D721Med (cell line): ENCODE measurements at regions not wholly inside any gene's neighbourhood (a gene's known extent, or its start where the extent isn't known, plus 50 kb on each side); places are given as distances from the start of the nearest gene placed in this dataset.

ENCODE experiments used
- DNase-seq: peaks from one replicate; pipeline ENCODE4 v3.0.0; 2011; ENCODE audit warnings: low spot score; ENCODE audit not compliant: insufficient read length
- FAIRE-seq: peaks from 2 replicates; lab custom pipeline; 2011; peaks lifted over from hg19 to GRCh38; lab: Jason Lieb, UNC
- TF ChIP-seq, protein P1 (sequence below): IDR thresholded peaks from 2 replicates; pipeline ENCODE4 v1.5.1; 2012; ENCODE audit warnings: mild to moderate bottlenecking, control low read depth; ENCODE audit not compliant: insufficient read depth; ENCODE audit errors: missing control alignments

DNA sequence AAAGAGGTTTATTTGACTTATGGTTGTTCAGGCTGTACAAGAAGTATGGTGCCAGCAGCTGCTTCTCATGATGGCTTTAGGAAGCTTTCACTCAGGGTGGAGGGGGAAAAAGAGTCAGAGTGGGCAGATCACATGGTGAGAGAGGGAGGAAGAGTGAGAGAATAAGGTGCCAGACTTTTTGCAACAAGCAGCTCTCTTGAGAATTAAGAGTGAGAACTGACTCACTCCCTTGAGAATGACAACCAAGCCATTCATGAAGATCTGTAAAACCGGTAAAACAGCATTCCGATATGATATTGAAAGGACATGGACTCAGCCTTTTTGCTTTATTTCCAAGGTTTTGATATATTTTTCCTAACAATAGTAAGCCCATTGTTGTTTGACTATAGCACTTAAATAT lies 501.2 kb downstream of the GALC start:
- TF ChIP-seq, protein P1, sequence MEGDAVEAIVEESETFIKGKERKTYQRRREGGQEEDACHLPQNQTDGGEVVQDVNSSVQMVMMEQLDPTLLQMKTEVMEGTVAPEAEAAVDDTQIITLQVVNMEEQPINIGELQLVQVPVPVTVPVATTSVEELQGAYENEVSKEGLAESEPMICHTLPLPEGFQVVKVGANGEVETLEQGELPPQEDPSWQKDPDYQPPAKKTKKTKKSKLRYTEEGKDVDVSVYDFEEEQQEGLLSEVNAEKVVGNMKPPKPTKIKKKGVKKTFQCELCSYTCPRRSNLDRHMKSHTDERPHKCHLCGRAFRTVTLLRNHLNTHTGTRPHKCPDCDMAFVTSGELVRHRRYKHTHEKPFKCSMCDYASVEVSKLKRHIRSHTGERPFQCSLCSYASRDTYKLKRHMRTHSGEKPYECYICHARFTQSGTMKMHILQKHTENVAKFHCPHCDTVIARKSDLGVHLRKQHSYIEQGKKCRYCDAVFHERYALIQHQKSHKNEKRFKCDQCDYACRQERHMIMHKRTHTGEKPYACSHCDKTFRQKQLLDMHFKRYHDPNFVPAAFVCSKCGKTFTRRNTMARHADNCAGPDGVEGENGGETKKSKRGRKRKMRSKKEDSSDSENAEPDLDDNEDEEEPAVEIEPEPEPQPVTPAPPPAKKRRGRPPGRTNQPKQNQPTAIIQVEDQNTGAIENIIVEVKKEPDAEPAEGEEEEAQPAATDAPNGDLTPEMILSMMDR: no peak
- no peak for FAIRE-seq
- no peak for DNase-seq

DNA sequence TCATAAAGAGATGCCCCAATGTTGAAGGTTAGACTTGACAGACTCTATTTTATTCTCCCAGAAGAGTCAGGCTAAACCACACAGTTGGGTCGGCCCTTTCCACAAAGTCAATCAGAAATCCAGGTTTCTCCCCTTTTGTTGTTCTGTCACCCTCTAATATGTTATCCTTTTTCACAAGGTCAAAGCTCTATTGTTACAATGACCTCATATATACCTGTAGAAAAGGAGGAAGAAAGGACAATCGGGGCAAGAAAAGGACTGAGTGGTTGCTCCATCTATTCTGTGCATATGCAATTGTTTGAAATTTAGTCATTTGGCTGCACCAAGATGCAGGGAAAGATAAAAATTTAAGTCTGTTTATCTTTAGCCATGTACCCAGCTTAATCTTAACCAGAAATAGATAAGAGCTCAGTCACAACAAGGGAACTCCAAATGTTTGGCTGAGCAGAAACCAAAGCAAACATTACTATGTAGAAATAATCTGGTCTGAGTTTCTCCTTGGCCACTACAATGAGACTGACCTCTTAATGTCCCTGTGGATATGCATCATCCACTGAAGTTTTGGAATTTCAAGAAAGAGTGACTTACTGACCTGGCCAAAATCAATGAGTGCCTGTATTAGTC lies 503.7 kb downstream of the GALC start:
- DNase-seq: no peak
- TF ChIP-seq, protein P1: no peak
- FAIRE-seq: no peak

DNA sequence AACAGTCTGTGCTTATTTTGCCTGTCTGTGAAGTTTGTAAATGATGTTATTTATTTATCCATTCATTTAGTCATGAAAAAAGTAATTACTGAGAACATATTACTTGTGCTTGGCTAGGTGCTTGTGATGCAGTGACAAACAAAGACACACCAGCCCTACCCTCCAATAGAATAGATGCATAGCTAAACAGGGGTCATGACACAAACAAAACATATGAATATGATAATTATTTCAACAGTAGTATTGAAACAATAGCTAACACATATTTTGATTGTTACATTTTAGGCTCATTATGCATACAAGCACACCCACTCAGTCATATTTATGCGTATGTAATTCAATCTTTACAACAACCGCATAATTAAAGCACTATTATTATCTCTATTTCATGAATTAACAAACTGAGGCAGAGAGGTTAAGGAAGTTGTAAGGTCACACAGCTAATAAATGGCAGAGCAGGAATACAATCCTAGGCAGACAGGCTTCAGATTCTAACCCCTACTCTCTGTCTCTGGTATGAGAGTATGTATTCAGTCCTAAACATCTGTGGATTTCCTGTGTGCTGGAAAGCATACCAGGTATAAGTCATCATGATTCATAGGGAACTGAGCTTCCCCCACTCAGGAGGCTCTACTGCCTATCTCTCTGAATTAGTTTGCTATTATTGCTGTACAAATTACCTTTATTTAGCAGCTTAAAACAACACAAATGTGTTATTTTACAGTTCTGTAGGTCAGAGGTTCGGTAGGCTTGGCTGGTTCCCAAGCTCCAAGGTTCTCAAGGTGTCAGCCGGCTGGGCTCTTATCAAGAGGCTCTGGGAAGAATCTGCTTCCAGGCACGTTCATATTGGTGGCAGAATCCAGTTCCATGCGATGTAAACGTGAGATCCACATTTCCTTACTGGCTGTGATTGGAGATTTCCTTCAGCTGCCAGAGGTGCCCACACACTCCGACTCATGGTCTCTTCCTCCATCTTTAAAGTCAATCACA lies 509.4 kb downstream of the GALC start:
- no peak for DNase-seq
- FAIRE-seq: no peak
- TF ChIP-seq, protein P1: no peak

DNA sequence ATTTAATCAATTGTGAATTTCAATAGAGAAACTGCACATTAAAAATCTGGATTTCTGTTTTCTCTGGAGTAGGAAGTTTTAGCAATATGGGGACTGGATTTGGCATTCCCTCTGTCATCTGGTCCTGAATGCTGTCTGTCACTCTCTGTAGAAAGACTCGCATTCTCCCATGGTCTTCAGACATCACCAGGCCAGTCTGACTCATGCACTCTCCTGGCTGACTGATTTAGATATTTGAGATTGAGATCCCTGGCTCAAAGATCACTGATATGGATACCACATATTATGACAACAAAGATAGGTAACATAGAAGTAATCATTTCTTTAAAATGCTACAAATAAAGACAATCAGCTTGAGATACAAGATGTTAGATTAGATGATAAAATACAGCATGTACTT lies 524.5 kb downstream of the GALC start:
- FAIRE-seq (peak; percentile 44), DNase-seq (no peak)
- TF ChIP-seq, protein P1: no peak

DNA sequence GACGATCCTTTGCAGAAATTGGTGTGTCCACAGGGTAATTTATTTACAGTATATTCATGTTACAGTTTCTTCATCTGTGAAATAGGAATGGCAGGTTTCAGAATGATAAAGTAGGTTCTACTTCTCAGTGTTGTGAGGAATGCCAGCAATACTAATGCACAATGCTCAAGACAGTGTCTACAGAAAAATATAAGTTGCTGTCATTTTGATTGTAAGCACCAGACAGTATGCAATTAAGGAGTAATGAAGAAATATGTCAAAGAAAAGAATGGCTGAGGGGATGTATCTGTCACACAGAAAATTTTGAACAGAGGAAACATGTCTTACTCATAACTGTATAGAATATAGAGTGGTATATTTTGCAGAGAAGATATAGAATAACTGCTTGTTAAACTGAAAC lies 525.4 kb downstream of the GALC start:
- FAIRE-seq: no peak
- no peak for DNase-seq
- TF ChIP-seq, protein P1: no peak

DNA sequence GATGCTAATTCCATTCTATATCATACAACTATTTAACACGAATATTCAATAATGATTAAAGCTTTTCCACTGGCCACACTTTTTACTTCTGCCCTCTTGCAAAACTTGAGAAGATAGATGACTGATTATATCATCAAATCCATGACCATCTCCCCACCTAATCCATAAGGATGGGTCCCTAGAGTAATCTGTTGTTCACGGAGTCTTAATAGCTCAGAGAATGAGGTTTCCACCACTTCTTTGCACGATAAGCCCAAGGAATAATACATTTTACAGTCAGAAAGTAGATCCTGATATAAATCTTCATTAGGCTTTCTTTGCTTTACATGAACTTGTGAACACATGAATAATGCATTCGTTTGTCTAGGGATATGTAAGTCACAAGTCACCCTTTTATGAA lies 527.2 kb downstream of the GALC start:
- TF ChIP-seq, protein P1: no peak
- DNase-seq: no peak
- no peak for FAIRE-seq
